NT2/D1 (cell line): ENCODE measurements at regions not wholly inside any gene's neighbourhood (a gene's known extent, or its start where the extent isn't known, plus 50 kb on each side); places are given as distances from the start of the nearest gene placed in this dataset.

Experiments used
- SUZ12 ChIP-seq: IDR thresholded peaks from 2 replicates; pipeline ENCODE4 v1.6.1; 2011; ENCODE audit not compliant: insufficient read length, insufficient read depth; ENCODE audit errors: extremely low read depth
- YY1 ChIP-seq: IDR thresholded peaks from 2 replicates; pipeline ENCODE4 v1.6.1; 2011; ENCODE audit not compliant: insufficient read length, insufficient read depth
- ZNF274 ChIP-seq: IDR thresholded peaks from 2 replicates; pipeline ENCODE4 v1.6.1; 2011; ENCODE audit warnings: mild to moderate bottlenecking, low read depth, low read length

DNA sequence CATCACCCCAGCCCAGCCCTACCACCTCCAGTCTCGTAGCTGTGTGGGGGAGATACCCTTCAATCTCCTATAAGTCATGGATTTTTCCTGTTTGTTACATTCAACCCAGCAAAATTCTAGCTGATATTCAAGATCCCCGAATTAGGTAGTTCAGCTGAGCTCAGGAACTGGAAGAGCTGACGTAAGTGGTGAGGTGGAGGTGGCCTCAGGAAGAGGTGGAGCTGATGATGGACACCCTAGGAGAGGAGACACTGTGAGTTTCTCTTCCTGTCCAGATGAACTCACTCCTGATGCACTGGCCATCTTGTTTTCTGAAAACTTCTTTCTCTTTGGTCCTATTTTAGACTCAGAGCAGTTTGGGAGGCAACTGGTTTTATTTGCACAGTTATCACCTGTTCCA is 90.5 kb upstream of the PITRM1 start:
- TF ChIP-seq ZNF274 (no peak), SUZ12 (no peak), YY1 (no peak)
